ENCODE measurements at regions not wholly inside any gene's neighbourhood (a gene's known extent, or its start where the extent isn't known, plus 50 kb on each side); places are given as distances from the start of the nearest gene placed in this dataset.
"Not testable (repeated sequence)": the region's sequence is repeated elsewhere in the genome, so short reads cannot be mapped to it uniquely, and the experiment has no call there.

- POLR2A ChIA-PET (ENCODE audit: partially characterized antibody) = not testable (repeated sequence)
Measured at GRCh38 chr7:16085780-16086179, 335.6 kb downstream of the CRPPA start.

GRCh38 chr7:16084875-16085274 is 336.5 kb downstream of the CRPPA start:
- no peaks in the 10 kb centered on the region for H3K36me3 ChIP-seq (ENCODE audit: insufficient read depth, low read length)
- no peak overlapping the region for H3K4me3 Mint-ChIP-seq
- no peaks in the 10 kb centered on the region for H3K27me3 Mint-ChIP-seq
- H3K4me1 Mint-ChIP-seq = peaks cover 0 to 1% (median 0%) of the 10 kb centered on the region in 4 donors
- CTCF ChIA-PET (ENCODE audit: partially characterized antibody) = no interaction called here
- intact Hi-C loops (cut with micrococcal nuclease) = no loop called here
- no peak overlapping the region for H3K4me3 ChIP-seq (ENCODE audit: low read length in 2 of 2)
- H3K4me1 ChIP-seq (ENCODE audit: insufficient read depth, low read length) = no peaks in the 10 kb centered on the region
- POLR2A ChIA-PET (ENCODE audit: partially characterized antibody) = no interaction called here
- H3K27ac ChIP-seq (ENCODE audit: low read depth, low read length) = no peak overlapping the region
- H3K9me3 ChIP-seq (ENCODE audit: control insufficient read depth in 1 of 2, low read length in 2 of 2) = no peaks in the 10 kb centered on the region
- H3K27me3 ChIP-seq (ENCODE audit: insufficient read depth, low read length) = no peaks in the 10 kb centered on the region
- peaks cover 0 to 2% (median 0%) of the 10 kb centered on the region in 8 donors for H3K9me3 Mint-ChIP-seq
- H3K36me3 Mint-ChIP-seq = no peaks in the 10 kb centered on the region
- no peak for DNase-seq
- no peak overlapping the region for H3K27ac Mint-ChIP-seq

More at GRCh38 chr7:16085780-16086179, 335.6 kb downstream of the CRPPA start:
- H3K36me3 ChIP-seq (ENCODE audit: insufficient read depth, low read length); H3K4me3 Mint-ChIP-seq; H3K4me3 ChIP-seq (ENCODE audit: low read length in 2 of 2); H3K27ac ChIP-seq (ENCODE audit: low read depth, low read length); H3K9me3 Mint-ChIP-seq; intact Hi-C loops (cut with micrococcal nuclease); H3K27me3 ChIP-seq (ENCODE audit: insufficient read depth, low read length); H3K27me3 Mint-ChIP-seq; H3K4me1 Mint-ChIP-seq; DNase-seq; H3K9me3 ChIP-seq (ENCODE audit: control insufficient read depth in 1 of 2, low read length in 2 of 2); H3K4me1 ChIP-seq (ENCODE audit: insufficient read depth, low read length); H3K27ac Mint-ChIP-seq; H3K36me3 Mint-ChIP-seq; CTCF ChIA-PET (ENCODE audit: partially characterized antibody): not testable (repeated sequence)

GRCh38 chr7:16084370-16084769 is 337.0 kb downstream of the CRPPA start:
- no peaks in the 10 kb centered on the region for H3K36me3 ChIP-seq (ENCODE audit: insufficient read depth, low read length)
- no peaks in the 10 kb centered on the region for H3K27me3 ChIP-seq (ENCODE audit: insufficient read depth, low read length)
- H3K4me1 ChIP-seq (ENCODE audit: insufficient read depth, low read length) = no peaks in the 10 kb centered on the region
- H3K4me3 ChIP-seq (ENCODE audit: low read length in 2 of 2) = no peak overlapping the region
- intact Hi-C loops (cut with micrococcal nuclease) = no loop called here
- H3K27ac ChIP-seq (ENCODE audit: low read depth, low read length) = no peak overlapping the region
- Mint-ChIP-seq H3K4me1 (peaks cover 0 to 4% (median 0%) of the 10 kb centered on the region in 4 donors), H3K4me3 (no peak overlapping the region), H3K36me3 (no peaks in the 10 kb centered on the region), H3K27ac (no peak overlapping the region), H3K27me3 (no peaks in the 10 kb centered on the region), H3K9me3 (peaks cover 0 to 2% (median 0%) of the 10 kb centered on the region in 8 donors)
- POLR2A ChIA-PET (ENCODE audit: partially characterized antibody) = no interaction called here
- no peak for DNase-seq
- CTCF ChIA-PET (ENCODE audit: partially characterized antibody) = no interaction called here
- no peaks in the 10 kb centered on the region for H3K9me3 ChIP-seq (ENCODE audit: control insufficient read depth in 1 of 2, low read length in 2 of 2)

GRCh38 chr7:16083931-16084330 is 337.4 kb downstream of the CRPPA start:
- Mint-ChIP-seq H3K36me3 (no peaks in the 10 kb centered on the region), H3K9me3 (peaks cover 0 to 2% (median 0%) of the 10 kb centered on the region in 8 donors), H3K4me3 (no peak overlapping the region), H3K27me3 (no peaks in the 10 kb centered on the region), H3K4me1 (peaks cover 0 to 5% (median 0%) of the 10 kb centered on the region in 4 donors), H3K27ac (no peak overlapping the region)
- ChIA-PET CTCF (ENCODE audit: partially characterized antibody) (no interaction called here), POLR2A (ENCODE audit: partially characterized antibody) (no interaction called here)
- Histone ChIP-seq H3K4me1 (ENCODE audit: insufficient read depth, low read length) (no peaks in the 10 kb centered on the region), H3K36me3 (ENCODE audit: insufficient read depth, low read length) (no peaks in the 10 kb centered on the region), H3K4me3 (ENCODE audit: low read length in 2 of 2) (no peak overlapping the region), H3K27me3 (ENCODE audit: insufficient read depth, low read length) (no peaks in the 10 kb centered on the region), H3K9me3 (ENCODE audit: control insufficient read depth in 1 of 2, low read length in 2 of 2) (no peaks in the 10 kb centered on the region), H3K27ac (ENCODE audit: low read depth, low read length) (no peak overlapping the region)
- intact Hi-C loops (cut with micrococcal nuclease) = no loop called here
- no peak for DNase-seq

- H3K27me3 ChIP-seq (ENCODE audit: insufficient read depth, low read length) = no peaks in the 10 kb centered on the region
- Mint-ChIP-seq H3K4me1 (peaks cover 0 to 7% (median 0%) of the 10 kb centered on the region in 4 donors), H3K4me3 (no peak overlapping the region), H3K9me3 (peaks cover 0 to 2% (median 0%) of the 10 kb centered on the region in 8 donors), H3K27me3 (no peaks in the 10 kb centered on the region), H3K27ac (no peak overlapping the region), H3K36me3 (no peaks in the 10 kb centered on the region)
- ChIA-PET CTCF (ENCODE audit: partially characterized antibody) (interaction anchor here (4.4 kb wide), 1 partner anchor 485 kb away, joined by 55 read pairs; no protein-coding TSS in a partner anchor), POLR2A (ENCODE audit: partially characterized antibody) (no interaction called here)
- no peak overlapping the region for H3K27ac ChIP-seq (ENCODE audit: low read depth, low read length)
- no peak for DNase-seq
- H3K36me3 ChIP-seq (ENCODE audit: insufficient read depth, low read length) = no peaks in the 10 kb centered on the region
- no peak overlapping the region for H3K4me3 ChIP-seq (ENCODE audit: low read length in 2 of 2)
- no peaks in the 10 kb centered on the region for H3K9me3 ChIP-seq (ENCODE audit: control insufficient read depth in 1 of 2, low read length in 2 of 2)
- intact Hi-C loops (cut with micrococcal nuclease) = no loop called here
- H3K4me1 ChIP-seq (ENCODE audit: insufficient read depth, low read length) = no peaks in the 10 kb centered on the region
Measured at GRCh38 chr7:16080131-16080530, 341.2 kb downstream of the CRPPA start.

- intact Hi-C loops (cut with micrococcal nuclease) = loop anchor here (5.0 kb wide), 1 partner anchor 353 kb away; no protein-coding TSS in a partner anchor
- Mint-ChIP-seq H3K9me3 (peaks cover 0 to 2% (median 0%) of the 10 kb centered on the region in 8 donors), H3K4me1 (peaks cover 0 to 7% (median 0%) of the 10 kb centered on the region in 4 donors), H3K36me3 (no peaks in the 10 kb centered on the region), H3K27ac (no peak overlapping the region), H3K27me3 (no peaks in the 10 kb centered on the region), H3K4me3 (no peak overlapping the region)
- H3K36me3 ChIP-seq (ENCODE audit: insufficient read depth, low read length) = no peaks in the 10 kb centered on the region
- DNase-seq = no peak
- ChIA-PET CTCF (ENCODE audit: partially characterized antibody) (interaction anchor here (1.6 to 4.4 kb wide), 2 partner anchors 482 to 486 kb away, joined by 3 to 55 read pairs; no protein-coding TSS in a partner anchor), POLR2A (ENCODE audit: partially characterized antibody) (no interaction called here)
- H3K4me3 ChIP-seq (ENCODE audit: low read length in 2 of 2) = no peak overlapping the region
- no peaks in the 10 kb centered on the region for H3K4me1 ChIP-seq (ENCODE audit: insufficient read depth, low read length)
- no peaks in the 10 kb centered on the region for H3K27me3 ChIP-seq (ENCODE audit: insufficient read depth, low read length)
- H3K27ac ChIP-seq (ENCODE audit: low read depth, low read length) = no peak overlapping the region
- no peaks in the 10 kb centered on the region for H3K9me3 ChIP-seq (ENCODE audit: control insufficient read depth in 1 of 2, low read length in 2 of 2)
Measured at GRCh38 chr7:16079723-16080122, 341.6 kb downstream of the CRPPA start.

GRCh38 chr7:16078076-16078952 is 343.0 kb downstream of the CRPPA start:
- no peak overlapping the region for H3K27ac Mint-ChIP-seq
- Histone ChIP-seq H3K27ac (ENCODE audit: low read depth, low read length) (no peak overlapping the region), H3K36me3 (ENCODE audit: insufficient read depth, low read length) (no peaks in the 10 kb centered on the region), H3K4me1 (ENCODE audit: insufficient read depth, low read length) (no peaks in the 10 kb centered on the region), H3K4me3 (ENCODE audit: low read length in 2 of 2) (no peak overlapping the region), H3K9me3 (ENCODE audit: control insufficient read depth in 1 of 2, low read length in 2 of 2) (no peaks in the 10 kb centered on the region), H3K27me3 (ENCODE audit: insufficient read depth, low read length) (no peaks in the 10 kb centered on the region)
- H3K9me3 Mint-ChIP-seq = peaks cover 0 to 2% (median 0%) of the 10 kb centered on the region in 8 donors
- H3K4me3 Mint-ChIP-seq = no peak overlapping the region
- peak in 4 of 5 donors; percentile 18 to 38 (median 26) for DNase-seq
- no peaks in the 10 kb centered on the region for H3K36me3 Mint-ChIP-seq
- ChIA-PET CTCF (ENCODE audit: partially characterized antibody) (interaction anchor here (1.2 to 4.4 kb wide), 6 partner anchors 10 to 487 kb away, joined by 3 to 55 read pairs (median 4); no protein-coding TSS in a partner anchor), POLR2A (ENCODE audit: partially characterized antibody) (no interaction called here)
- intact Hi-C loops (cut with micrococcal nuclease) = loop anchor here (5.0 kb wide), 1 partner anchor 354 kb away; no protein-coding TSS in a partner anchor
- H3K27me3 Mint-ChIP-seq = no peaks in the 10 kb centered on the region
- H3K4me1 Mint-ChIP-seq = peaks cover 0 to 7% (median 0%) of the 10 kb centered on the region in 4 donors

All from CD4-positive, alpha-beta memory T cell (primary cell).